ENCODE measurements at regions not wholly inside any gene's neighbourhood (a gene's known extent, or its start where the extent isn't known, plus 50 kb on each side); places are given as distances from the start of the nearest gene placed in this dataset.

DNA sequence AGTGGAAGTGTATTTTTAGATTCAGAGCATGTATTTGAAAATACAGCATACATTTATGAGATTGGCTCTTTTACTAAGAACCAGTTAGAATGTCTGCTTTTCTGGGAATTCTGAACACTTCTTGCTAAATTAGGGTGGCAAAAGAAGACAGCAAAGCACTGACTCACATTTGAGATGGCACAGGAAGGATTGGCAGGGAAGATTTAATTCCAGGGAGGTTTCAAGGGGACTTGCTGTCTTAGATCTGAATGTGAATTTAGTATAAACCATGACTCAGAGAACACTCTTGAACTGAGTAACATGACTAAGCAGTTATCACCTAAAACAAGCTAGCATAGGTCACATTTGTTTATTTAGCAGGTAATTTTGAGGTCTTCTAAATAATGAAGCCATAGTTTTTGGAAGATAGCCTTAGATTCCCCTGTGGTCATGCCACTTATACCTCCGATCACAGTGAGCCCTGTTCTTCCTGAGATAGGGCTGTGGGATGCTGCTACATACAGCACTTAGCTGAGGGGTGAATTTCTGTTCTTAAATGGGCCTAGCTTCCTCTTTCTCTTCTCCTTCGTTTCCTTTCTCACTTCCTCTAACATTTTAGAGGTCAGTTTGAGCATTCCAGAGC is 173.8 kb downstream of the PCSK1 start:
- peak overlapping the region; percentile 82 for H3K27ac Mint-ChIP-seq (ENCODE audit: unreplicated experiment)
- H3K4me1 Mint-ChIP-seq (ENCODE audit: low read depth): peaks cover 52% of the 10 kb centered on the region
- no peaks in the 10 kb centered on the region for H3K9me3 Mint-ChIP-seq (ENCODE audit: low read depth)
- no peak for DNase-seq (ENCODE audit: low spot score)
- peak overlapping the region; percentile 14 for H3K4me3 Mint-ChIP-seq (ENCODE audit: unreplicated experiment)
- TF ChIP-seq, protein P1, sequence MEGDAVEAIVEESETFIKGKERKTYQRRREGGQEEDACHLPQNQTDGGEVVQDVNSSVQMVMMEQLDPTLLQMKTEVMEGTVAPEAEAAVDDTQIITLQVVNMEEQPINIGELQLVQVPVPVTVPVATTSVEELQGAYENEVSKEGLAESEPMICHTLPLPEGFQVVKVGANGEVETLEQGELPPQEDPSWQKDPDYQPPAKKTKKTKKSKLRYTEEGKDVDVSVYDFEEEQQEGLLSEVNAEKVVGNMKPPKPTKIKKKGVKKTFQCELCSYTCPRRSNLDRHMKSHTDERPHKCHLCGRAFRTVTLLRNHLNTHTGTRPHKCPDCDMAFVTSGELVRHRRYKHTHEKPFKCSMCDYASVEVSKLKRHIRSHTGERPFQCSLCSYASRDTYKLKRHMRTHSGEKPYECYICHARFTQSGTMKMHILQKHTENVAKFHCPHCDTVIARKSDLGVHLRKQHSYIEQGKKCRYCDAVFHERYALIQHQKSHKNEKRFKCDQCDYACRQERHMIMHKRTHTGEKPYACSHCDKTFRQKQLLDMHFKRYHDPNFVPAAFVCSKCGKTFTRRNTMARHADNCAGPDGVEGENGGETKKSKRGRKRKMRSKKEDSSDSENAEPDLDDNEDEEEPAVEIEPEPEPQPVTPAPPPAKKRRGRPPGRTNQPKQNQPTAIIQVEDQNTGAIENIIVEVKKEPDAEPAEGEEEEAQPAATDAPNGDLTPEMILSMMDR (IDR thresholded peaks at IDR 0.05): no peak
- no peaks in the 10 kb centered on the region for H3K36me3 Mint-ChIP-seq (ENCODE audit: low read depth)
- no peaks in the 10 kb centered on the region for H3K27me3 Mint-ChIP-seq (ENCODE audit: low read depth)

DNA sequence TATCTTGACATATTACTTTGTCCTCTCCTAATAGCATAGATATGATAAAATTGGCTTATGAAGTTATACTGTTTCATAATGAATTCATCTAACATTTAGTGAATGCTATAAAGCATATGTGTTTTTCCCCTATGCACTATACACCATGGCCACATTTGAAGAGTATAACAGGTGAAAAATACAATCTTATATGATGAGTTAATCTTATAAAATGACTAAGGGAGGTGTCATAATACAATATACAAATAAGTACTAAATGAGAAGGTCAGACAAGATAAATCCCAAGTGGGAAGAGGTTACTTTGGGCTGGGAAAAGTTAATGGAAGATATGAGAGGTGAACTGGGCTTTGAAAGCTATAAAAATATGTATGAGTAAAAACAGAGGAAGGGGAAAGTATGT is 174.4 kb downstream of the PCSK1 start:
- H3K27ac Mint-ChIP-seq (ENCODE audit: unreplicated experiment): peak overlapping the region; percentile 82

DNA sequence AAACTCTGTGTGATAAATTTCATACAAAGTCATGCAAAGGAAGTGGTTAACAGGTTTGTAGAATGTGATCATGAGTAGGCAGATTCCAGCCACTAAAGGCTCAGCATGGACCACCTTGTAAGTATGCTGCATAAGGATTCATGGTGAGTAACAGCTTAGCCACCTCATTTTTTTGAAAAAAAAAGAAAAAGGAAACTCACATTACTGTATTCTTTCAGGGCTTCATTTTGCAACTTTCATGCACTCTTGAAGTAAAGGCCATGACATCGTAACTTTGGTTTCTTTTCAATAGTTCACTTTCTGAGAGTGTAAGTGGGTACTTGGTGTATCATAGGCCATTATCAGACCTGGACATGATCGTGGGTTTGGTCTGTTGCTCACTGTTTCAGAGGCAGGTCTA is 175.1 kb downstream of the PCSK1 start:
- H3K4me1 Mint-ChIP-seq (ENCODE audit: low read depth): peaks cover 57% of the 10 kb centered on the region
- H3K27ac Mint-ChIP-seq (ENCODE audit: unreplicated experiment): peak overlapping the region; percentile 83
- peaks cover 1% of the 10 kb centered on the region for H3K9me3 Mint-ChIP-seq (ENCODE audit: low read depth)
- no peak for DNase-seq (ENCODE audit: low spot score)
- no peaks in the 10 kb centered on the region for H3K27me3 Mint-ChIP-seq (ENCODE audit: low read depth)
- no peaks in the 10 kb centered on the region for H3K36me3 Mint-ChIP-seq (ENCODE audit: low read depth)
- TF ChIP-seq, protein P1 (IDR thresholded peaks at IDR 0.05): no peak
- no peak overlapping the region for H3K4me3 Mint-ChIP-seq (ENCODE audit: unreplicated experiment)

More for the DNA sequence above, 174.4 kb downstream of the PCSK1 start:
- TF ChIP-seq, protein P1 (IDR thresholded peaks at IDR 0.05): no peak
- Mint-ChIP-seq H3K27me3 (ENCODE audit: low read depth) (no peaks in the 10 kb centered on the region), H3K36me3 (ENCODE audit: low read depth) (no peaks in the 10 kb centered on the region), H3K4me3 (ENCODE audit: unreplicated experiment) (no peak overlapping the region), H3K9me3 (ENCODE audit: low read depth) (no peaks in the 10 kb centered on the region), H3K4me1 (ENCODE audit: low read depth) (peaks cover 55% of the 10 kb centered on the region)
- DNase-seq (ENCODE audit: low spot score): no peak

DNA sequence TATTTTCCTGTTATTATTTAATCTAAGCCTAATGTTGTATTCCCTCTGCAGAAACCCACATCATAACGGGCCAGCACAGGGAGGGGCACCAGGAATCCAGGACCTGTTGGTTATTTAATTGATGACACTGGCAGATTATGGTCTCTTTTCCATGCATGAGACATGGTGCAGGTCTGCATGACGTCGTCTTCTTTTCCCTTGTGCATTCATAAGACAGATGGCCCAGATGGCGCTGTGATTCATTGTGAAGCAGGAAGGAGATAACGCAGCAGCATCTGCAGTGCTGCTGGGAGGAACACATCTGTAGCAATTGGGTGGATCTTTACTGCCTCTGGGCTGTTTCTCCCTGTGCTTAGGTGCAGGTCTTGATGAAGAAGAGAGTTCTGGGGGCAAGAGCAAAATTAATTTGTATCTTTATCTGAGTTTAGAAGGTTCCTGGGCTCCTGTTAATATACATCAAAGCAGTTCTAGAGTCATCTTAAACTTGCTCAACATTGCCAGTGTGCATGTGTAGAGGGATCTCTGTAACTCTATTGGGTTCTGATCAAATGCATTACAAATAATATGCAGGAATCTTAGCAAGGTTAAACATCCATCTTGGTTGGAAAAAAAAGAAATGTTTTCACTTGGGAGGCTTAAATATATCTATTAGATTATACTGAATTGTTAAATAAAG is 176.1 kb downstream of the PCSK1 start:
- Mint-ChIP-seq H3K27me3 (ENCODE audit: low read depth) (no peaks in the 10 kb centered on the region), H3K27ac (ENCODE audit: unreplicated experiment) (peak overlapping the region; percentile 83), H3K36me3 (ENCODE audit: low read depth) (peaks cover 3% of the 10 kb centered on the region), H3K4me3 (ENCODE audit: unreplicated experiment) (no peak overlapping the region), H3K9me3 (ENCODE audit: low read depth) (peaks cover 3% of the 10 kb centered on the region), H3K4me1 (ENCODE audit: low read depth) (peaks cover 60% of the 10 kb centered on the region)
- TF ChIP-seq, protein P1 (IDR thresholded peaks at IDR 0.05): no peak
- DNase-seq (ENCODE audit: low spot score): no peak

DNA sequence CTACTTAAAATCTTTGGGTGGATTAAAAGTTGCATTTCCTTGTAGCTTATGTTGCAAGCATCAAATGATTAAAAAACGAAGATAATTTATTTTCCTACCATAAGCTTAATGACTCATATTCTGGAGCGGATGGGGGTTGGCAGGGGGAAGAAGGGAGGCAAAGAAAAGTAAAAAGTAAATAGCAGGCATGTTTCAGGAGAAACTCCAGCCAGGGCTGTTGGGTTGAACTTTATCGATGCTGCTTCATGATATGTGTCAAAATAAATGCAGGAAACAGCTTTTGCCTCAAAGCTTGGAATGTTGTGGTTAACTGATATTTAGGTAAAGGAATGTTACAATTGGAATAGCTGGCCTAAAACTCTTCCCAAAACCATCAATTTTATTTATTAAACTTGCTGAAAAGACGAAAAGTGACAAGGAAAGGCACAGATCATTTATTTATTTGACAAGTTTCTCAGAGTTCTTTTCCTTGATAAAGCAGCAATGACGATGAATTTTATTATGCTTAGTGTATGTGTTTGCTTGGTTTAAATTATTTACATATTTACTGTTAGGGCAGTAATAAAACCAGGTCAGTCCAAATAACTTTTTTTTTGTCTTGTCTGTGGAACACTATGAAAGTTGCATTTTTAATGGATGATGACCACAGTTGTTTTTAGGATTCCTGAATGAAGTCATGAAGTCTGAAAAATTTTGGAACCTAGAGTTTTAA is 177.9 kb downstream of the PCSK1 start:
- peak overlapping the region; percentile 88 for H3K27ac Mint-ChIP-seq (ENCODE audit: unreplicated experiment)
- no peaks in the 10 kb centered on the region for H3K27me3 Mint-ChIP-seq (ENCODE audit: low read depth)
- TF ChIP-seq, protein P1 (IDR thresholded peaks at IDR 0.05): no peak
- no peak for DNase-seq (ENCODE audit: low spot score)
- H3K36me3 Mint-ChIP-seq (ENCODE audit: low read depth): peaks cover 3% of the 10 kb centered on the region
- H3K4me1 Mint-ChIP-seq (ENCODE audit: low read depth): peaks cover 60% of the 10 kb centered on the region
- H3K9me3 Mint-ChIP-seq (ENCODE audit: low read depth): peaks cover 3% of the 10 kb centered on the region
- H3K4me3 Mint-ChIP-seq (ENCODE audit: unreplicated experiment): peak overlapping the region; percentile 3
